Lower lobe of right lung (tissue), 2 donors: ENCODE measurements at regions not wholly inside any gene's neighbourhood (a gene's known extent, or its start where the extent isn't known, plus 50 kb on each side); places are given as distances from the start of the nearest gene placed in this dataset.

Experiments used
- ATAC-seq, 2 donors: fragments of 200-7000 bp; cut with Tn5 transposase; one replicate each; pipeline ENCODE4 v1.9.1; 2020 to 2022; ENCODE audit warnings: mild to moderate bottlenecking in 2 of 2, moderate library complexity in 2 of 2
- DNase-seq: peaks from one replicate; pipeline ENCODE4 v3.0.0-alpha.2; 2020
- H3K27ac ChIP-seq: fragments of 200-600 bp; one replicate; pipeline ENCODE4 v1.8.0; 2022
- H3K27me3 ChIP-seq: fragments of 200-600 bp; one replicate; pipeline ENCODE4 v1.8.0; 2022; ENCODE audit warnings: low read depth
- H3K36me3 ChIP-seq: fragments of 200-600 bp; one replicate; pipeline ENCODE4 v1.8.0; 2022; ENCODE audit warnings: mild to moderate bottlenecking
- H3K4me1 ChIP-seq: fragments of 200-600 bp; one replicate; pipeline ENCODE4 v1.8.0; 2022
- H3K4me3 ChIP-seq: fragments of 200-600 bp; one replicate; pipeline ENCODE4 v1.8.0; 2022; ENCODE audit warnings: mild to moderate bottlenecking
- H3K9me3 ChIP-seq: fragments of 200-600 bp; one replicate; pipeline ENCODE4 v1.8.0; 2022
- CTCF ChIP-seq: fragments of 200-600 bp; IDR thresholded peaks from one replicate; pipeline ENCODE4 v1.8.0; 2022; ENCODE audit warnings: antibody characterized with exemption, mild to moderate bottlenecking
- intact Hi-C: fragments of 100-400 bp; cut with DNase I; formaldehyde crosslinking; loops from one replicate; pipeline ENCODE4 v1.11.0; 2022
- donor health status: DM: no; HTN: yes; CAD: no; lungs with severe emphysema.

- intact Hi-C loops, result no loop called here
- Histone ChIP-seq H3K4me3 (no peak overlapping the region), H3K4me1 (no peaks in the 10 kb centered on the region), H3K27me3 (no peaks in the 10 kb centered on the region), H3K36me3 (no peaks in the 10 kb centered on the region), H3K27ac (no peak overlapping the region), H3K9me3 (no peaks in the 10 kb centered on the region)
- ATAC-seq (no peak), DNase-seq (no peak)
- no peak for TF ChIP-seq CTCF
These were observed 196.5 kb downstream of the SNX18 start for GRCh38 chr5:54713923-54714581.

- intact Hi-C loops, result no loop called here
These were observed 191.5 kb downstream of the SNX18 start for GRCh38 chr5:54709096-54709495.

GRCh38 chr5:54707841-54708240, 190.3 kb downstream of the SNX18 start:
- intact Hi-C loops, result no loop called here
- Histone ChIP-seq H3K27me3 (no peaks in the 10 kb centered on the region), H3K36me3 (no peaks in the 10 kb centered on the region), H3K4me3 (no peak overlapping the region), H3K9me3 (no peaks in the 10 kb centered on the region), H3K27ac (no peak overlapping the region), H3K4me1 (peaks cover 15% of the 10 kb centered on the region)
- DNase-seq (no peak), ATAC-seq (no peak)
- TF ChIP-seq CTCF, result no peak

More at GRCh38 chr5:54709096-54709495, 191.5 kb downstream of the SNX18 start:
- Histone ChIP-seq H3K4me1 (peaks cover 2% of the 10 kb centered on the region), H3K36me3 (no peaks in the 10 kb centered on the region), H3K27ac (no peak overlapping the region), H3K27me3 (no peaks in the 10 kb centered on the region), H3K4me3 (no peak overlapping the region), H3K9me3 (no peaks in the 10 kb centered on the region)
- no peak for TF ChIP-seq CTCF
- no peak for DNase-seq
- ATAC-seq, result no peak

- H3K36me3 ChIP-seq, result no peaks in the 10 kb centered on the region
- ATAC-seq, result no peak
- intact Hi-C loops, result no loop called here
- H3K4me3 ChIP-seq, result no peak overlapping the region
- H3K27ac ChIP-seq, result no peak overlapping the region
- no peak for DNase-seq
- no peak for TF ChIP-seq CTCF
- no peaks in the 10 kb centered on the region for H3K27me3 ChIP-seq
- no peaks in the 10 kb centered on the region for H3K9me3 ChIP-seq
- H3K4me1 ChIP-seq, result peaks cover 31% of the 10 kb centered on the region
These were observed 188.6 kb downstream of the SNX18 start for GRCh38 chr5:54705994-54706653.

- no peak for DNase-seq
- no peaks in the 10 kb centered on the region for H3K36me3 ChIP-seq
- no peak for ATAC-seq
- H3K4me1 ChIP-seq, result peaks cover 38% of the 10 kb centered on the region
- no peaks in the 10 kb centered on the region for H3K27me3 ChIP-seq
- no peak for TF ChIP-seq CTCF
- H3K4me3 ChIP-seq, result no peak overlapping the region
- no peaks in the 10 kb centered on the region for H3K9me3 ChIP-seq
- no peak overlapping the region for H3K27ac ChIP-seq
- intact Hi-C loops, result no loop called here
These were observed 187.3 kb downstream of the SNX18 start for GRCh38 chr5:54704825-54705224.
